A549 (cell line): ENCODE measurements at regions not wholly inside any gene's neighbourhood (a gene's known extent, or its start where the extent isn't known, plus 50 kb on each side); places are given as distances from the start of the nearest gene placed in this dataset.

ENCODE experiments used
- CBX8 ChIP-seq: fragments of 200-600 bp; sonication (generic); IDR thresholded peaks from 2 replicates; pipeline ENCODE4 v1.6.1; 2016
- CEBPB ChIP-seq, 2 experiments: fragments of >200 bp in 1 of 2; sonication (Bioruptor Twin) in 1 of 2; formaldehyde crosslinking in 1 of 2; IDR thresholded peaks; 2 replicates each; pipeline ENCODE4 v1.6.1; 2012 to 2016
- EP300 ChIP-seq, 2 experiments: fragments of >200 bp; sonication (Bioruptor Twin); formaldehyde crosslinking; IDR thresholded peaks; 2 replicates in 1 of 2; 3 replicates in 1 of 2; pipeline ENCODE4 v1.6.1; 2016 to 2017
- HDAC2 ChIP-seq: fragments of 200-600 bp; sonication (generic); IDR thresholded peaks from 2 replicates; pipeline ENCODE4 v1.6.1; 2016
- HOXB13 ChIP-seq: fragments of 250-450 bp; sonication (Bioruptor Pico); IDR thresholded peaks from 2 replicates; pipeline ENCODE4 v1.5.0; 2020; ENCODE audit warnings: low read depth, mild to moderate bottlenecking, moderate library complexity
- MYC ChIP-seq: IDR thresholded peaks from 2 replicates; pipeline ENCODE4 v1.6.1; 2012; ENCODE audit warnings: mild to moderate bottlenecking, inconsistent platforms, low read length, improper control_type of control experiment, borderline replicate concordance
- POLR2A ChIP-seq: IDR thresholded peaks from 2 replicates; pipeline ENCODE4 v1.6.1; 2012; ENCODE audit warnings: mild to moderate bottlenecking, low read length
- RFX5 ChIP-seq: fragments of 450-650 bp; IDR thresholded peaks from 2 replicates; pipeline ENCODE4 v1.7.1; 2014; ENCODE audit warnings: antibody characterized with exemption, mild to moderate bottlenecking, moderate library complexity
- TF ChIP-seq, protein P1 (sequence below): fragments of 200-600 bp; sonication (generic); IDR thresholded peaks from 2 replicates; pipeline ENCODE4 v1.6.1; 2016; ENCODE audit warnings: antibody characterized with exemption, mild to moderate bottlenecking, moderate library complexity
- TF ChIP-seq, protein P2 (sequence below): IDR thresholded peaks from 2 replicates; pipeline ENCODE4 v1.6.1; 2012
- TF ChIP-seq, protein P3 (sequence below): fragments of 450-650 bp; IDR thresholded peaks from 2 replicates; pipeline ENCODE4 v1.6.1; 2014; ENCODE audit warnings: antibody characterized with exemption
- TF ChIP-seq, protein P4 (sequence below): fragments of >200 bp; sonication (Bioruptor Twin); formaldehyde crosslinking; IDR thresholded peaks from 3 replicates; pipeline ENCODE4 v1.5.1; 2016
- TF ChIP-seq, protein P5 (sequence below): fragments of 250-450 bp; sonication (Bioruptor Pico); IDR thresholded peaks from 2 replicates; pipeline ENCODE4 v1.5.0; 2020; ENCODE audit warnings: low read depth, mild to moderate bottlenecking, moderate library complexity

DNA sequence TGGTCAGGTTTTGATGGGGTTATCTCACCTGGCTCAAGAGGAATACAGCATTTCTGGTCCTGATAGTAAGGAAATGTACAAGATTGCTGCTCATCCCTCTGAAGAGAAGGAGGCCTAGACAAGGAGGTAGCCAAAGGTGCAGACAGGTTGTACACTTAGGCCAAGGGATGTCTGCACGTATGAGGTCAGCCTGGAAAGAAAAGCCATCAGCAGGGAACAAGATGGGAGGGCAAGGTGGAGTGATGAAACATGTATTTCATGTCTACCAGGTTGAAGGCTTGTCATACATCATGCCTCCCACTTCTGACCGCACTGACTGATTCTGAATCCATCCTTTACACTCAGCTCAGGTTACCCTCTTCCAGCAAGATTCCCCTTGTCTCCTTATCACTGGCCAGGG is 296.8 kb upstream of the VLDLR start:
- no peak for TF ChIP-seq CEBPB (IDR thresholded peaks at IDR 0.05)
- TF ChIP-seq, protein P1, sequence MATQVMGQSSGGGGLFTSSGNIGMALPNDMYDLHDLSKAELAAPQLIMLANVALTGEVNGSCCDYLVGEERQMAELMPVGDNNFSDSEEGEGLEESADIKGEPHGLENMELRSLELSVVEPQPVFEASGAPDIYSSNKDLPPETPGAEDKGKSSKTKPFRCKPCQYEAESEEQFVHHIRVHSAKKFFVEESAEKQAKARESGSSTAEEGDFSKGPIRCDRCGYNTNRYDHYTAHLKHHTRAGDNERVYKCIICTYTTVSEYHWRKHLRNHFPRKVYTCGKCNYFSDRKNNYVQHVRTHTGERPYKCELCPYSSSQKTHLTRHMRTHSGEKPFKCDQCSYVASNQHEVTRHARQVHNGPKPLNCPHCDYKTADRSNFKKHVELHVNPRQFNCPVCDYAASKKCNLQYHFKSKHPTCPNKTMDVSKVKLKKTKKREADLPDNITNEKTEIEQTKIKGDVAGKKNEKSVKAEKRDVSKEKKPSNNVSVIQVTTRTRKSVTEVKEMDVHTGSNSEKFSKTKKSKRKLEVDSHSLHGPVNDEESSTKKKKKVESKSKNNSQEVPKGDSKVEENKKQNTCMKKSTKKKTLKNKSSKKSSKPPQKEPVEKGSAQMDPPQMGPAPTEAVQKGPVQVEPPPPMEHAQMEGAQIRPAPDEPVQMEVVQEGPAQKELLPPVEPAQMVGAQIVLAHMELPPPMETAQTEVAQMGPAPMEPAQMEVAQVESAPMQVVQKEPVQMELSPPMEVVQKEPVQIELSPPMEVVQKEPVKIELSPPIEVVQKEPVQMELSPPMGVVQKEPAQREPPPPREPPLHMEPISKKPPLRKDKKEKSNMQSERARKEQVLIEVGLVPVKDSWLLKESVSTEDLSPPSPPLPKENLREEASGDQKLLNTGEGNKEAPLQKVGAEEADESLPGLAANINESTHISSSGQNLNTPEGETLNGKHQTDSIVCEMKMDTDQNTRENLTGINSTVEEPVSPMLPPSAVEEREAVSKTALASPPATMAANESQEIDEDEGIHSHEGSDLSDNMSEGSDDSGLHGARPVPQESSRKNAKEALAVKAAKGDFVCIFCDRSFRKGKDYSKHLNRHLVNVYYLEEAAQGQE, result no peak
- TF ChIP-seq RFX5, result no peak
- TF ChIP-seq, protein P2, sequence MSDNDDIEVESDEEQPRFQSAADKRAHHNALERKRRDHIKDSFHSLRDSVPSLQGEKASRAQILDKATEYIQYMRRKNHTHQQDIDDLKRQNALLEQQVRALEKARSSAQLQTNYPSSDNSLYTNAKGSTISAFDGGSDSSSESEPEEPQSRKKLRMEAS, result no peak
- TF ChIP-seq HDAC2, result no peak
- TF ChIP-seq, protein P3, sequence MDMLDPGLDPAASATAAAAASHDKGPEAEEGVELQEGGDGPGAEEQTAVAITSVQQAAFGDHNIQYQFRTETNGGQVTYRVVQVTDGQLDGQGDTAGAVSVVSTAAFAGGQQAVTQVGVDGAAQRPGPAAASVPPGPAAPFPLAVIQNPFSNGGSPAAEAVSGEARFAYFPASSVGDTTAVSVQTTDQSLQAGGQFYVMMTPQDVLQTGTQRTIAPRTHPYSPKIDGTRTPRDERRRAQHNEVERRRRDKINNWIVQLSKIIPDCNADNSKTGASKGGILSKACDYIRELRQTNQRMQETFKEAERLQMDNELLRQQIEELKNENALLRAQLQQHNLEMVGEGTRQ, result no peak
- TF ChIP-seq, protein P4, sequence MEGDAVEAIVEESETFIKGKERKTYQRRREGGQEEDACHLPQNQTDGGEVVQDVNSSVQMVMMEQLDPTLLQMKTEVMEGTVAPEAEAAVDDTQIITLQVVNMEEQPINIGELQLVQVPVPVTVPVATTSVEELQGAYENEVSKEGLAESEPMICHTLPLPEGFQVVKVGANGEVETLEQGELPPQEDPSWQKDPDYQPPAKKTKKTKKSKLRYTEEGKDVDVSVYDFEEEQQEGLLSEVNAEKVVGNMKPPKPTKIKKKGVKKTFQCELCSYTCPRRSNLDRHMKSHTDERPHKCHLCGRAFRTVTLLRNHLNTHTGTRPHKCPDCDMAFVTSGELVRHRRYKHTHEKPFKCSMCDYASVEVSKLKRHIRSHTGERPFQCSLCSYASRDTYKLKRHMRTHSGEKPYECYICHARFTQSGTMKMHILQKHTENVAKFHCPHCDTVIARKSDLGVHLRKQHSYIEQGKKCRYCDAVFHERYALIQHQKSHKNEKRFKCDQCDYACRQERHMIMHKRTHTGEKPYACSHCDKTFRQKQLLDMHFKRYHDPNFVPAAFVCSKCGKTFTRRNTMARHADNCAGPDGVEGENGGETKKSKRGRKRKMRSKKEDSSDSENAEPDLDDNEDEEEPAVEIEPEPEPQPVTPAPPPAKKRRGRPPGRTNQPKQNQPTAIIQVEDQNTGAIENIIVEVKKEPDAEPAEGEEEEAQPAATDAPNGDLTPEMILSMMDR, result no peak
- TF ChIP-seq HOXB13 (CRISPR knock-in tag), result no peak
- no peak for TF ChIP-seq MYC
- TF ChIP-seq POLR2A, result no peak
- TF ChIP-seq, protein P5, sequence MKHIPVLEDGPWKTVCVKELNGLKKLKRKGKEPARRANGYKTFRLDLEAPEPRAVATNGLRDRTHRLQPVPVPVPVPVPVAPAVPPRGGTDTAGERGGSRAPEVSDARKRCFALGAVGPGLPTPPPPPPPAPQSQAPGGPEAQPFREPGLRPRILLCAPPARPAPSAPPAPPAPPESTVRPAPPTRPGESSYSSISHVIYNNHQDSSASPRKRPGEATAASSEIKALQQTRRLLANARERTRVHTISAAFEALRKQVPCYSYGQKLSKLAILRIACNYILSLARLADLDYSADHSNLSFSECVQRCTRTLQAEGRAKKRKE (CRISPR knock-in tag), result no peak
- TF ChIP-seq CBX8, result no peak
- TF ChIP-seq EP300 (IDR thresholded peaks at IDR 0.05), result no peak
